ENCODE measurements at regions not wholly inside any gene's neighbourhood (a gene's known extent, or its start where the extent isn't known, plus 50 kb on each side); places are given as distances from the start of the nearest gene placed in this dataset.

GRCh38 chr20:40913224-40914185 lies 115.1 kb upstream of the TOP1 start:
- Histone ChIP-seq H3K9me3 (ENCODE audit: low read depth, low read length) (no peaks in the 10 kb centered on the region), H2AFZ (ENCODE audit: low read length) (no peak overlapping the region), H3K4me3 (ENCODE audit: insufficient read depth, low read length) (no peak overlapping the region), H3K27me3 (ENCODE audit: insufficient read depth, low read length) (no peaks in the 10 kb centered on the region), H3K4me2 (ENCODE audit: insufficient read depth, low read length) (no peak overlapping the region), H3K36me3 (ENCODE audit: insufficient read depth, low read length) (no peaks in the 10 kb centered on the region), H3K4me1 (ENCODE audit: insufficient read depth, low read length) (no peaks in the 10 kb centered on the region), H4K20me1 (ENCODE audit: insufficient read depth, low read length) (no peaks in the 10 kb centered on the region), H3K27ac (ENCODE audit: low read depth, low read length) (no peak overlapping the region), H3K79me2 (ENCODE audit: insufficient read depth, low read length) (no peaks in the 10 kb centered on the region)
- no peak for DNase-seq (ENCODE audit: insufficient read length, low spot score, missing footprints)
- TF ChIP-seq CTCF (IDR thresholded peaks at IDR 0.05; ENCODE audit: extremely low read depth, low read depth, low read length): no peak

GRCh38 chr20:40915756-40916155 lies 112.9 kb upstream of the TOP1 start:
- Histone ChIP-seq H4K20me1 (ENCODE audit: insufficient read depth, low read length) (no peaks in the 10 kb centered on the region), H3K27ac (ENCODE audit: low read depth, low read length) (no peak overlapping the region), H3K79me2 (ENCODE audit: insufficient read depth, low read length) (no peaks in the 10 kb centered on the region), H3K27me3 (ENCODE audit: insufficient read depth, low read length) (no peaks in the 10 kb centered on the region), H3K36me3 (ENCODE audit: insufficient read depth, low read length) (no peaks in the 10 kb centered on the region), H3K4me1 (ENCODE audit: insufficient read depth, low read length) (no peaks in the 10 kb centered on the region), H3K9me3 (ENCODE audit: low read depth, low read length) (no peaks in the 10 kb centered on the region), H3K4me3 (ENCODE audit: insufficient read depth, low read length) (no peak overlapping the region), H3K4me2 (ENCODE audit: insufficient read depth, low read length) (no peak overlapping the region), H2AFZ (ENCODE audit: low read length) (no peak overlapping the region)
- no peak for TF ChIP-seq CTCF (IDR thresholded peaks at IDR 0.05; ENCODE audit: extremely low read depth, low read depth, low read length)
- DNase-seq (ENCODE audit: insufficient read length, low spot score, missing footprints): no peak

- Histone ChIP-seq H3K9me3 (ENCODE audit: low read depth, low read length) (no peaks in the 10 kb centered on the region), H3K79me2 (ENCODE audit: insufficient read depth, low read length) (no peaks in the 10 kb centered on the region), H3K4me1 (ENCODE audit: insufficient read depth, low read length) (no peaks in the 10 kb centered on the region), H4K20me1 (ENCODE audit: insufficient read depth, low read length) (no peaks in the 10 kb centered on the region), H2AFZ (ENCODE audit: low read length) (no peak overlapping the region), H3K36me3 (ENCODE audit: insufficient read depth, low read length) (no peaks in the 10 kb centered on the region), H3K27ac (ENCODE audit: low read depth, low read length) (no peak overlapping the region), H3K4me2 (ENCODE audit: insufficient read depth, low read length) (no peak overlapping the region), H3K4me3 (ENCODE audit: insufficient read depth, low read length) (no peak overlapping the region), H3K27me3 (ENCODE audit: insufficient read depth, low read length) (no peaks in the 10 kb centered on the region)
- no peak for TF ChIP-seq CTCF (IDR thresholded peaks at IDR 0.05; ENCODE audit: extremely low read depth, low read depth, low read length)
- DNase-seq (ENCODE audit: insufficient read length, low spot score, missing footprints): no peak
These were observed 112.3 kb upstream of the TOP1 start for GRCh38 chr20:40916276-40916675.

GRCh38 chr20:40920291-40920690 lies 108.3 kb upstream of the TOP1 start:
- no peaks in the 10 kb centered on the region for H3K4me1 ChIP-seq (ENCODE audit: insufficient read depth, low read length)
- no peak overlapping the region for H2AFZ ChIP-seq (ENCODE audit: low read length)
- no peaks in the 10 kb centered on the region for H3K9me3 ChIP-seq (ENCODE audit: low read depth, low read length)
- no peak for DNase-seq (ENCODE audit: insufficient read length, low spot score, missing footprints)
- no peak for TF ChIP-seq CTCF (IDR thresholded peaks at IDR 0.05; ENCODE audit: extremely low read depth, low read depth, low read length)
- H3K4me2 ChIP-seq (ENCODE audit: insufficient read depth, low read length): no peak overlapping the region
- no peaks in the 10 kb centered on the region for H4K20me1 ChIP-seq (ENCODE audit: insufficient read depth, low read length)
- H3K79me2 ChIP-seq (ENCODE audit: insufficient read depth, low read length): no peaks in the 10 kb centered on the region
- H3K27me3 ChIP-seq (ENCODE audit: insufficient read depth, low read length): no peaks in the 10 kb centered on the region
- no peak overlapping the region for H3K4me3 ChIP-seq (ENCODE audit: insufficient read depth, low read length)
- H3K27ac ChIP-seq (ENCODE audit: low read depth, low read length): no peak overlapping the region
- H3K36me3 ChIP-seq (ENCODE audit: insufficient read depth, low read length): no peaks in the 10 kb centered on the region

All from osteoblast (primary cell).